ENCODE measurements at regions not wholly inside any gene's neighbourhood (a gene's known extent, or its start where the extent isn't known, plus 50 kb on each side); places are given as distances from the start of the nearest gene placed in this dataset.

- no peak for DNase-seq (ENCODE audit: low read depth)
- no peak for TF ChIP-seq CTCF (IDR thresholded peaks at IDR 0.05; ENCODE audit: insufficient read depth, low read length)
- no peak overlapping the region for H3K4me3 ChIP-seq (ENCODE audit: low read depth, low read length)
Observed at GRCh38 chrX:98380556-98380955, 1496.8 kb downstream of the RPA4 start.

- no peak for TF ChIP-seq CTCF (IDR thresholded peaks at IDR 0.05; ENCODE audit: insufficient read depth, low read length)
- no peak for DNase-seq (ENCODE audit: low read depth)
- H3K4me3 ChIP-seq (ENCODE audit: low read depth, low read length), result no peak overlapping the region
Observed at GRCh38 chrX:98398542-98398941, 1514.8 kb downstream of the RPA4 start.

- DNase-seq (ENCODE audit: low read depth), result no peak
- H3K4me3 ChIP-seq (ENCODE audit: low read depth, low read length), result no peak overlapping the region
Observed at GRCh38 chrX:98405376-98405775, 1521.7 kb downstream of the RPA4 start.

GRCh38 chrX:98407584-98407983, 1523.9 kb downstream of the RPA4 start:
- DNase-seq (ENCODE audit: low read depth), result no peak

More at GRCh38 chrX:98405376-98405775, 1521.7 kb downstream of the RPA4 start:
- no peak for TF ChIP-seq CTCF (IDR thresholded peaks at IDR 0.05; ENCODE audit: insufficient read depth, low read length)

GRCh38 chrX:98409867-98410266, 1526.2 kb downstream of the RPA4 start:
- DNase-seq (ENCODE audit: low read depth), result no peak

More at GRCh38 chrX:98407584-98407983, 1523.9 kb downstream of the RPA4 start:
- TF ChIP-seq CTCF (IDR thresholded peaks at IDR 0.05; ENCODE audit: insufficient read depth, low read length), result no peak
- no peak overlapping the region for H3K4me3 ChIP-seq (ENCODE audit: low read depth, low read length)

GRCh38 chrX:98412058-98412457, 1528.3 kb downstream of the RPA4 start:
- no peak for DNase-seq (ENCODE audit: low read depth)
- no peak for TF ChIP-seq CTCF (IDR thresholded peaks at IDR 0.05; ENCODE audit: insufficient read depth, low read length)
- no peak overlapping the region for H3K4me3 ChIP-seq (ENCODE audit: low read depth, low read length)

More at GRCh38 chrX:98409867-98410266, 1526.2 kb downstream of the RPA4 start:
- no peak overlapping the region for H3K4me3 ChIP-seq (ENCODE audit: low read depth, low read length)
- no peak for TF ChIP-seq CTCF (IDR thresholded peaks at IDR 0.05; ENCODE audit: insufficient read depth, low read length)

GRCh38 chrX:98422536-98422935, 1538.8 kb downstream of the RPA4 start:
- DNase-seq (ENCODE audit: low read depth), result no peak
- no peak for TF ChIP-seq CTCF (IDR thresholded peaks at IDR 0.05; ENCODE audit: insufficient read depth, low read length)
- no peak overlapping the region for H3K4me3 ChIP-seq (ENCODE audit: low read depth, low read length)

Data from fibroblast of the aortic adventitia (primary cell).